GM12874 (cell line): ENCODE measurements at regions not wholly inside any gene's neighbourhood (a gene's known extent, or its start where the extent isn't known, plus 50 kb on each side); places are given as distances from the start of the nearest gene placed in this dataset.

Source experiments
- TF ChIP-seq, protein P1 (sequence below): IDR thresholded peaks from 2 replicates; pipeline ENCODE4 v1.5.1; 2011; ENCODE audit warnings: low read depth, mild to moderate bottlenecking, control low read depth, low read length, moderate library complexity; ENCODE audit not compliant: insufficient read depth

DNA sequence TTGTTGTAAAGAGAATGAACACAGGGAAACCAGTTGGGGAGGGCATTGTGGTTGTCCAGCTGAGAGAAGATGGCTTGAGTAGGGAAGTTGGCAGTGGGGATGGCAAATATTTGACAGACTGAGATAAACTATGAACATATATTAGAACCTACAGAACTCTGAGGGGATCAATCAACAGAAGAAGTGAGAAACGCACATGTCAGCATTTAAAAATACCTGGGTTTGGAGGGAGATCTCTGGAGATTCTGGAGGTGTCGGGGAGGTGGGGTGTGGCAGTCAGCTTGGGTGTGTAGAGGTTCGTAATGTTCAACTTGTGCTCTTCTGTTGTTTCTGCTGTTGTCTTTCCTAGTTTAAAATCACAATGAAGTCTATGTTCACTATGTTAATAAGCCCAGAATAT, 517.8 kb downstream of the AACS start:
- TF ChIP-seq, protein P1, sequence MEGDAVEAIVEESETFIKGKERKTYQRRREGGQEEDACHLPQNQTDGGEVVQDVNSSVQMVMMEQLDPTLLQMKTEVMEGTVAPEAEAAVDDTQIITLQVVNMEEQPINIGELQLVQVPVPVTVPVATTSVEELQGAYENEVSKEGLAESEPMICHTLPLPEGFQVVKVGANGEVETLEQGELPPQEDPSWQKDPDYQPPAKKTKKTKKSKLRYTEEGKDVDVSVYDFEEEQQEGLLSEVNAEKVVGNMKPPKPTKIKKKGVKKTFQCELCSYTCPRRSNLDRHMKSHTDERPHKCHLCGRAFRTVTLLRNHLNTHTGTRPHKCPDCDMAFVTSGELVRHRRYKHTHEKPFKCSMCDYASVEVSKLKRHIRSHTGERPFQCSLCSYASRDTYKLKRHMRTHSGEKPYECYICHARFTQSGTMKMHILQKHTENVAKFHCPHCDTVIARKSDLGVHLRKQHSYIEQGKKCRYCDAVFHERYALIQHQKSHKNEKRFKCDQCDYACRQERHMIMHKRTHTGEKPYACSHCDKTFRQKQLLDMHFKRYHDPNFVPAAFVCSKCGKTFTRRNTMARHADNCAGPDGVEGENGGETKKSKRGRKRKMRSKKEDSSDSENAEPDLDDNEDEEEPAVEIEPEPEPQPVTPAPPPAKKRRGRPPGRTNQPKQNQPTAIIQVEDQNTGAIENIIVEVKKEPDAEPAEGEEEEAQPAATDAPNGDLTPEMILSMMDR, result no peak

DNA sequence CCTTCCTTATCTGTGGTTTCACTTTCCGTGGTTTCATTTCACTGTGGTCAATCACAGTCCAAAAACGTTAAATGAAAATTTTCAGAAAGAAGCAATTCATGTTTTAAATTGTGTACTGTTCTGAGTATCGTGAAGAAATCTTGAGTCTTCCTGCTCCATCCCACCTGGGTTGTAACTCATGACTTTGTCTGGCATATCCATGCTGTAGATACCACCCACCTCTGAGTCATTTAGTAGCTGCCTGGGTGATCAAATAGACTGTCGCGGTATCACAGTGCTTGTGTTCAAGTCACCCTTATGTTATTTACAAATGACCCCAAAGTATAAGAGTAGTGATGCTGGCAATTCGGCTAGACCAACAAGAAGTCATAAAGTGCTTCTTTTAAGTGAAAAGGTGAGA, 521.2 kb downstream of the AACS start:
- TF ChIP-seq, protein P1, result no peak

DNA sequence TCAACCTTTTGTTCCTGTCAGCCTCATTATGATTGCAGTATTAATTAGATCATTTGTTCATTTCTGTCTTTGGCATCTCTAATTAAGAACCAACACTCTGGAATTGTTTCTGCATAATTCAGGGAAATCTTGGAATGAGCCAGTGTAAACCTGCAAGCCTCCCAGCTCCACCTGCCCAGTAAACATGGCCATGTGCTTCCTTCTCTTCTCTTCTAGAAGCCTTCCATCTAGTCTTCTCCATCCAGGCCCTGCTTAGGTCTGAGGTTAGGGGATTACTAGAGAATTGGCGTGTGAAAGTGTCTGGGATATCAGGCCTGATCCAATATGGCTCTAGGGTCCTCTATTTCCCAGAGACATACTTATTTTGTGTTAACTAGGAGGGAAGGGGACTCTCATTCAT, 528.0 kb downstream of the AACS start:
- TF ChIP-seq, protein P1, result no peak

DNA sequence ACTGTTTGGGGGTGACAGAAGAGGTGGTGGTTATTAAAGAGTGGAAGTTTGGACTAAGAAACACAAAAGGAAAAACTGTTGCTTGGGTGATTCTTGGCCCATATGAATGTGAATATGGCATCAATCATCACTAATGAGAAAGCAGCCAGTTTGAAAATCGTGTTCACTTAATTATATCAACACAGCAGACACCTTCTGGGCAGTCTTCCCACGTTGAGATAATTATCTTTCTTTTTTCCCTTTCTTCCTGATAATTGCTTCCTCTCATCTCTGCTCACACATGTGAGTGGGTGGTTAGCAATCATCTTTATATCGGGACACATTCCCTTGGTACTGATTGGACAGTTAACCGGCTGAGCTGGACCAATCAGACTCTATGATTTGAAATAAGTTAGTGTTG, 539.7 kb downstream of the AACS start:
- TF ChIP-seq, protein P1, result no peak

DNA sequence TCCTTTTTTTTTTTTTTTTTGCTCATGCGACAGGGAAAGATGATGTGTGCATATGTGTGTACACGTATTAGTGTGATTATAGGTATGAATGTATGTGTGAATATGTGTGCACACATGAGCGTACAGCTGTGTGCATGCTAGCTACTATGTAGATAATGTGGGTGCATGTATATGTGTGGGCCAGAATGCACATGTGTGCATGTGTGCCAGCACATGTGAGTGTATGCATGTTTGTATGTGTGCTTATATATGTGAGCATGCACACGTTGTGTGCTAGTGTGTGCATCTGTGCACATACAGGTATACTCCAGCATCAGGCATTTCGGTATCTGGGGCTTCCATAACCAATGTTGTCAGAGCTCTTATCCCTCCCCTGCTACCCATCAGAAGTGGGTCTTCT, 541.1 kb downstream of the AACS start:
- TF ChIP-seq, protein P1, result no peak

DNA sequence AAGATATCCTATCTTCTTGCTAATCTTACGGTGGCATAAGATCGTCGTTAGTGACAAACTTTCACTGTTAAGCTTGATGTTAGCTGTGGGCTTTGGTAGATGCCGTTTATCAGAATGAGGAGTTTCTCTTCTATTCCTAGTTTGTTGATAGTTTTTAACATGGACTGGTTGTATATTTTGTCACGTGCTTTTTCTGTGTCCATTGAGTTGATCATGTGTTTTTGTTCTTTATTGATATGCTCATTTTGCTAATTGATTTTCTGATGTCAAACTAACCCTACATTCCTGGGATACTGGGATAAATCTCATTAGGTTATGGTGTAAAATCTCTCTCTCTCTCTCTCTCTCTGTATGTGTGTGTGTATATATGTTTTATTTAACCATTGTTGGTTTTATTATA, 545.1 kb downstream of the AACS start:
- TF ChIP-seq, protein P1, result no peak

DNA sequence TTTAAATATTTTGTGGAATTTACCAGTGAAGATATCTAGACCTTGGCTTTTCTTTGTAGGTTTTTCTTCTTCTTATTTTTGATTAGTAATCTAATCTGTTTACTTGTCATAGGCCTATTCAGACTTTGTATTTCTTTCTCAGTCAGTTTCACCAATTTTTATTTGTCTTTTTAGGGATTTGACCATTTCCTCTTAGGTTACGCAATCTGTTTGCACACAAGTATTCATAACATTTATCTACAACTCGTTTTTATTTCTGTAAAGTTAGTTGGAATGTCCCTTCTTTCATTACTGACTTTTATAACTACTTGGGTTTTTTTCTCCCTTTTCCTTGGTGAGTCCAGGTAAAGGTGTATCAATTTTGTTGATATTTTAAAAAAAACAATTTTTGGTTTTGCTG, 545.7 kb downstream of the AACS start:
- TF ChIP-seq, protein P1, result no peak

DNA sequence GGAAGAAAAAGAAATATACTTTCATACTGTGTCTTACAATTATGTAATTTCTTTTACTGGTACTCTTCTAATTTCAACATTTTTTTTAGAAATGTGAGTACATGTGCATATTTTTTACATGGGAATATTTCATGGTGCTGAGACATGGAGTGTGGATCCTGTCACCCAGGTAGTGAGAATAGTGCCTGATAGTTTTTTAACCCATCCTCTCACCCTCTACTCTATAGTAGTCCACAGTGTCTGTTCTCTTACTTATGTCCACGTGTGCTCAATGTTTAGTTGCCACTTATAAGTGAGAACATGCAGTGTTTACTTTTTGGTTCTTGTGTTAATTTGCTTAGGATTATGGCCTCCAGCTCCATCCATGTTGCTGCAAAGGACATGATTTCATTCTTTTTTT, 548.8 kb downstream of the AACS start:
- TF ChIP-seq, protein P1, result no peak
